GM21390 (cell line): ENCODE measurements at regions not wholly inside any gene's neighbourhood (a gene's known extent, or its start where the extent isn't known, plus 50 kb on each side); places are given as distances from the start of the nearest gene placed in this dataset.
A peak's percentile ranks its signal among the peaks of the same experiment; 100 is the strongest.
"Not testable (repeated sequence)": the region's sequence is repeated elsewhere in the genome, so short reads cannot be mapped to it uniquely, and the experiment has no call there.

Source experiments
- ATAC-seq: cut with Tn5 transposase; IDR thresholded peaks from one replicate; pipeline ENCODE4 v1.9.1; 2021; ENCODE audit not compliant: unreplicated experiment

DNA sequence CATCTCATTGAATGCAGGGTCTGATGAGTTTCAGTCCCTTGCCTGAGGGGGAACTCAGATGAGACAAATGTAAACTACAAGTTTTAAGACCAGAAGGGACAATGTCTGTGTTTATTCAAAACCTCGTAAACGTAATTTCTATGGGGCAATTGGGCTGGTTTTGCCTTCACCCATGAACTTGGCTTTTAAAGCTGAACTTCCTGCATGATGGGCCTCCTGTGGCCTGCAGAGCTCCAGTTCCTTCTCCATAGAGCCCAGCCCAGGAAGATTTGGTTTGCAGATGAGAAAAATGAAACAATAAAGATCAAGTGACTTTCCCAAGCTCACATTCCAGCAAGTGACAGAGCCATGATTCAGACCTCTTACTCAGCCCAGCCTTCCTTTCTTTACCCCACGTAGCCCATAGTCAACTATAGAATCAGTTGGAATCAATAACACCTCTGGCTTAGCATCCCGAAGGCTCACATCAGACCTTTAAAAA is 612.3 kb downstream of the UTRN start:
- no peak for ATAC-seq

DNA sequence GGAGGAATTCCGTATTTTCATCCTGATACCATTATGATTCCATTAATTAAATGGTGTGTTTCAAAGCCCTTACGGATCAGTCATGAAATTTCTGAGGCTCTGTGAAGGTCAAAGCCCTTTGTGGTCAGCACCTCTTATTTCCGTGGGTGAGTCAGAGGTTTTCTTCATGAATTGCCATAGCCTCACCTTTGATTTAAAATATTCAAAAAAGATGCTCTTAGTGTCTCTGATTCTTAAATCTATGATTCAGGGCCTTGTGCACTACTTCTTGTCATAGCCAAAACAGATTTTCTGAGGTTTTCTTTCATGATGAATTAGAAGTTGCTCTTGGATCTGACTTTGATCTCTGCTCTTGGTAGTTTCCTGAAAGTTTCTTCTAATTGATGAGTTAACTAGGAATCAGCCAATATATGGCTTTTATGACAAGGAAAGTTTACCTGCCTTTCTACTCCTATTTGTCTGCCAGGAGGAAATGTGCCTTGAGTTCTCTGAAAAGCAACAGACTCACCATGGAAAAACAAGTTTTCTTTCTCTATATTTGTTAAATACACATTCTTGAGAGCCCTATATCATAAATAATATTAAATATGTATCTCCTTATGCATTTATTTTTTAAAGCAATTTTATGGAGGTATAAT is 613.0 kb downstream of the UTRN start:
- no peak for ATAC-seq

DNA sequence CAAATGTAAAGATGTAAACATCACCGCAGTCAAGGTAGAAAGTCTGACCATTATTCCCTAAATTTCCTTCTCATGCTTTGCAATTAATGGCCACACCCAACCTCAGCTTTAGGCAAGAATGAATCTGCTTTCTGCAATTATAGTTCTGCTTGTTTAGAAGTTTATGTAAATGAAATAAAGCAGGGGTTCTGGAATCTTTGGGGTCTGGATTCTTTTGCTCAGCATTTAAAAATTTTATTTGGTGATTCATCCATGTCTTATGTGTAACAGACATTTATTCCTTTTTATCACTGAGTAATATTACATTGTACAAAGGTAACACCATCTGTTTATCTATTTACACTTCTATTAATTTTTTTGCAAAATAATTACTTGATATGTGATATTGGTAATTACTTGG is 613.6 kb downstream of the UTRN start:
- ATAC-seq, result no peak

DNA sequence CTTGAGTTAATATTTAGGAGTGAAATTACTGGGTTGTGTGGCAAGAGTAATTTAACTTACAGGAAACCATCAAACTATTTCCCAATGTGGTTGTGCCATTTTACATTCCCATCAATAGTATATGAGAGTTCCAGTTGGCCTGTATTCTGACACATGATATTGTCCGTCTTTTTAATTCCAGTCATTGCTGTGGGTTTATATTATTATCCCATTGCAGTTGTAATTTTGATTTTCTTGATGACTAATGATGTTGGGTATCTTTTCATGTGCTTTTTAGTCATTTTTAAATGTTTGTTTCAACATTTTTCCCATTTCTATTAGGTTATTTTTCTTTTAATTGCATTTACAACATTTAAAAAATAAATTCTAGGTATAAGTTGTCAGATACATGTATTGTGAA is 614.0 kb downstream of the UTRN start:
- no peak for ATAC-seq

DNA sequence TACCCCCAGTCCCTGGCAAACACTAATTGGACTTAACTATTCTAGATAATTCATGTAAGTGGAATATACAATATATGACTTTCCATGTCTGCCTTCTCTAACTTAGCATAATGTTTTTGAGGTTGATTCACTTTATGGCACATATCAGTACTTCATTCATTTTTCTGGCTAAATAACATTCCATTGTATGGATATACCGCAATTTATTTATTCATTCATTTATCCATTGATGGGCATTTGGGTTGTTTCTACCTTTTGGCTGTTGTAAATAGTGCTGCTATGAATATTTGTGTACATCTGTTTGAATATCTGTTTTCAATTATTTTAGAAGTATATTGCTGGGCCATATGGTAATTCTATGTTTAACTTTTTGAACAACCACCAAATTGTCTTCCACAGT is 616.3 kb downstream of the UTRN start:
- no peak for ATAC-seq

DNA sequence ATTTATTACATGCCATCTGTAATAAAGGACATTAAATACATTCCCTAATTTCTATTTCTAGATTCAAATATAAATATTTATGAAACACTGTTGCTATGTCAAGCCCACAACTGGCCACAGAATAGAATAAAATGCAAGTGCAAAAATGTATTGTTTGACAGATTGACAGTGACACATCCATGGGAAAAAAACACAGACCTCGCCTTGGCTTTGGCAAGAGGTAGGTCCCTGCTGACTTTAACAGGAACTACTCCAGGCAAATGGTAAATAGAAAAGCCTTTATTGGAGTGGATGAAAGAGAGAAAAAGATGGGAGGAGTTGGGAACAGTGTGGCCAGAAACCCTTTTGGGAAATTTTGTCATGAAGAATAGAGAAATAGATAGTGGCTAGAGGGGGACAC is 622.9 kb downstream of the UTRN start:
- ATAC-seq, result no peak

DNA sequence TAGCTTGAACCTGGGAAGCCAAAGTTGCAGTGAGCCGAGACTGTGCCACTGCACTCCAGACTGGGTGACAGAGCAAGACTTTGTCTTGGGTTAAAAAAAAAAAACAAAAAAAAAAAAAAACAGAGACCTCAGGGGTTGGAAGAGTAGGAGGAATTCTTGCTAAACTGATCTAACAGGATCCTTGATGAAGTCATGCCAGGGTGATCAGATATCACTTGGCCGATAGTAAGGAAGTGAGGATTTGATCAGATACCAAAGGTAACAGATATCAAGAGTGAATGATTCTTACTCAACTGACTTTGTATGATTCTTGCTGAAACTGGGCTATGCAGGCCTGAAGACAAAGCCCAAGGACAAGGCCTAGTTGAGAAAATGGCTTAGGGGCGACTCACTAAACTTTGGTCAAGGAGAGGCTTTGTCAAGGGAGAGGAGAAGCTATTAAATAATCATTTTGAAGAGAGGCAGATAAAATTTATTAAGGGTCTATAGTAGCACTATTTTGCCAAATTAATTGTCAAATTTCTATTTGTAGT is 624.7 kb downstream of the UTRN start:
- no peak for ATAC-seq

DNA sequence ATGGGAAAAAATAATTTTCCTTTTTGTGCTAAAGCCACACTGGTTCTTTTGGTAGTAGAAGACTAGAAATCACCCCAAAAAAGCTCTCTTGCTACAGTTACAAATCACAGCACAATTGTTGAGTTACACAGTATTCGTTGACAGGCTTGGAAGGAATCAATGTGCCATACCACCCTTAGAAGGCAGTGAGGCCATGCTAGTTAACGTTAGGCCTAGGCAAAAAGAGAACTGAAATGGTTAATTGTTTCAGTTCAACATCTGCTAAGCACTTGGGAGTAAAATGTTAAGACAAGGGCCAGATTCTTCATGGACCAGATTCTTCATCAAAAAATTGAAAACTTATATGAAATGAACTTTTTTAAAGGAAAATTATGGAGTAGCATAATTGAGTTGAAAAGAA is 626.2 kb downstream of the UTRN start:
- ATAC-seq, result no peak

DNA sequence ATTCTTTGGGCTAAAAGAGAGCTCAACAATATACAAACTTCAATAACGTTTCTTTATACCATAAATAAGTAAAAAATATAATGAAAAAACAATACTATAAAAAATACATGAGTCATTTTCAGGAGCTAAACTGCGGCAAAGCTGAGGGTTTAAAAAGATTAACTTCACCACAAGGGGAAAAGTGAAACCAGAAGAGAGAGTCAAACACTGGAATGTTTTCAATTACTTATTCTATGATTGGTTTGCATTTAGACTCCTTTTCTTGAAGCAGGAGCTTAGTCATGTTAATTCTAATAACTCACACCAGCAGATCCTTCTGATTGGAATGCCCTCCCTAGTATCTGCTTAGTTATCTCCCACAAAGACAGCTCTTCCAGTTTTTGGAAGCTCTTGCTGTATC is 627.3 kb downstream of the UTRN start:
- no peak for ATAC-seq

DNA sequence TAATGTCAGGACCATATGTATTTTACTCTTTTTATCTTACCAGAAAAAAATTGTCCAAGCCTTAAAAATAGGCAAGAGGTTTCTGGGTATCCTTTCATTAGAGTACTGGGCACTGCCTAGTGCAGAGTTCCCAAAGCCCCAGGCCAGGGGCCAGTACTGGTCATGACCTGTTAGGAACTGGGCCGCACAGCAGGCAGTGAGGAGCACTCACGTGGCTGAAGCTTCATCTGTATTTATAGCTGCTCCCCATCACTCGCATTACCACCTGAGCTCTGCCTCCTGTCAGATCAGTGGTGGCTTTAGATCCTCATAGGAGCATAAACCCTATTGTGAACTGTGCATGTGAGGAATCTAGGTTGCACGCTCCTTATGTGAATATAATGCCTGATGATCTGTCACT is 632.9 kb downstream of the UTRN start:
- ATAC-seq, result no peak

DNA sequence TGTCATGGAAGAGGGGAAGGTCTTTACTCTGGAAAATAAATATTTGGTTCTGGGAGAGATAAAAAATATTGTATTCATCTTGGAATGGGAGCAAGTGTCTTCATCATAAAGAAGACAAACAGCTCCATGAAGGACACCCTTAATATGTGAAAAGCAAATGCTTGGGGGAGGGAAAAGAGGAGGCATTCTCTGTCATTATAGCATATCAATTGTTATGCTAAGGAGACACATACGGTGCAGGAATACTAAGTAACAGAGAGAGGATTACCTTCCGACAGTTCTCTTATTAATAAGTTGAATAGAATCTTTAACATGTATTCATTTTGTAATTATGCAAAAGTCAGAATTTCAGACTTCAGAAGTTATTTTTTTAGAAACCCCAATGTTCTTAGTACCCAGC is 634.4 kb downstream of the UTRN start:
- ATAC-seq, result no peak

DNA sequence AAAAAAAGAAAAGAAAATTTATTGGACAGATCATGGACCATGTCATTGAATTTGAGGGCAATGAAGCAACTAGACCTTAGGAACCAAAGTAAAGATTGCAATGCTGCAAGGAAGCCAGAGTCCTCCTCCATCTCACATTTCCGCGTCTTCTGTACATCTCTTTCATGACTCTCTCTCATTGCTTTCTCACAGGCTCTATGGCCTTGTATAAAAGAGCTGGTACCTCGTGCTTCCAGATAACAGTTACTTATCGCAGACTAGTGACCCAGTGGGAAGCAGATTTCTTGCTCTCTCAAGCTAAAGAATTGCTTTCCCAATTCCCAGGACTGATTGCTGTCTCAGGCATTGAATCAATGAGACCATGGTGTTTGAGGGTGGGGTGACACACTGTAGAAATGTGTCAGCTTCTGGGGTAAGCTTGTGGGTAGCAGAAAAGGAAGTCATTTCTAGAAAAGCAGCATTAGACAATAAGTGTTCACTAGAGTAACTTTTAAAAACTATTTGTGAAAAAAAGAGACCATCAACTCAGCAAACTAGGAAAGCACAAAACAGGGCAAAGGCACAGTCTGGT is 635.3 kb downstream of the UTRN start:
- no peak for ATAC-seq

DNA sequence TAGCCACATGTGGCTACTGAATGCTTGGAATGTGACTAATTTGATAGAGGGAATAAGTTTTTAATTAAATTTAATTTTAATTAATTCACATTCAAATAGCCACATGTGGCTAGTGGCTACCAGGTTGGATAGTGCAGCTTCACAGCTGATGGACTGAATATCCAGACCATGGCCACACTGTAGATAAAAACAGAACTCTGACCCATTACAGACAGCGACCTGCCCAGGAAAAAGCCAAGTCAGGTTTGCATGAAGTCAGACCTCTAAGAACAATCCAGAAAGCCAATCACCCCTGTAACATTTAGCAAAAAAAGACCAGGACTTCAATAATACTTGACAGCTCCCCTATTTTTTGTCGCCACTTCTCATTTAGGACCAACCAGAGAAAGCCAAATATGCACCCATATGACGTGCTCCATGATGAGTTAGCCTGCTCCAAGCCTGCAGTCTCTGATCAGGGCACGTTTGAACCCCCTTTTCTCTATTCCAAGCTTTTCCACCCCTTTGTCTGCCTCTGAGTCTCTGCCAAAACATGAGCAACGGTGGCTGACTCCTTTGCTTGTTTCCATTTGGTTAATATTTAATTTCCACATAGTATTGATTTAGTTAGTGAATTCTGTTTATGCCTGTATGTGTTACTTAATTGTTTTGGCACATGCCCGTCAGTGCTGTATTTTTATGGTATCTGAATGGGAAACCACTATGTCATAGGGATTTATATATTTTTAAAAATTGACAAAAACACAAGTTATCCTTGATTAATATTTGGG is 636.3 kb downstream of the UTRN start:
- no peak for ATAC-seq

DNA sequence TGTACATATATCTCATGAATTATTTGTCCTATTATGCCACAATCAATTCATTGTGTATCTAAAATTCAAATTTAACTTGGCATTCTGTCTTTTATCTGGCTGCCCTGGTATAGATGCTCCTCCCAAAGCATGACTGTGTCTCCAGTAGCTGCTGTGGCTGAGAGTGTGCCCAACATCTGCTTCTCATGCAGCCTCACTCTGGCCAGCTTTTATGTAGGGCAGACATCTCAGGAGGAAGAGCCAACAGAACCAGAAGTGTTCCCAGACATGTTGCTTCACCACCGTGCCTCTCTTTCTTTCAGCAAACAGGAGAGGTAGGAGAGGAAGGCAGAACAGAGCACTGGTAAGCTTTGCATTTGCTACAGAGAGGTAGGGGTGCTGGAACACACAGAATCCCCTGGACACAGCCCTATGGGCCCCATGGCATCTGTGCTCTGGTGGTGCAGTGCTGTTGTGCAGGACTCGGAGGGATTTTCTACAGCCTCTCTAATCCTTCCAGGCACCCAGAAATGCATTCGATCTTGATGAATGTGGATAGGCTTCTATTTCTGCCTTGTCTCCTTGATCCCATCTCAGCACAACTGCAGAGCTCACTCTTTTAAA is 637.1 kb downstream of the UTRN start:
- no peak for ATAC-seq

DNA sequence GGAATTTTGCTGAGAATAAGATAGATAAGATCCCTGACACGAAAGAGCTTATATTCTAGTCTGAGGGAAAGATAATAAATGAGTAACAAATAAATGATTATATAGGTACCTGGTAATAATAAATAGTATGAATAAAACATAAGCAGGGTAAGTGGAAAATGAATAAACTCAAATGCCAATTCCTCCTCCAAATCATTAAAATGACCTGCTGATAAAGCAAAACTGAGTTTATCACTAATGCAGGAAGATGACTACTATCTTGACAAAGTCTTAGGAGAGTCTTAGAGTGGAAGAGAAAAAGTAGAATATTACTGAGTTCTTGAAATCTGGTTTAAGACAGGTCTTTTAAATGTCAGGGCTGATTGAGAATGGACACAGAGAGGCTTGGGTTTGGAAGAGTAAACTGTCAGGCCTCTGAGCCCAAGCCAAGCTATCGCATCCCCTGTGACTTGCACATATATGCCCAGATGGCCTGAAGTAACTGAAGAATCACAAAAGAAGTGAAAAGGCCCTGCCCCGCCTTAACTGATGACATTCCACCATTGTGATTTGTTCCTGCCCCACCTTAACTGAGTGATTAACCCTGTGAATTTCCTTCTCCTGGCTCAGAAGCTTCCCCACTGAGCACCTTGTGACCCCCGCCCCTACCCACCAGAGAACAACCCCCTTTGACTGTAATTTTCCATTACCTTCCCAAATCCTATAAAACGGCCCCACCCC is 637.8 kb downstream of the UTRN start:
- not testable (repeated sequence) for ATAC-seq

DNA sequence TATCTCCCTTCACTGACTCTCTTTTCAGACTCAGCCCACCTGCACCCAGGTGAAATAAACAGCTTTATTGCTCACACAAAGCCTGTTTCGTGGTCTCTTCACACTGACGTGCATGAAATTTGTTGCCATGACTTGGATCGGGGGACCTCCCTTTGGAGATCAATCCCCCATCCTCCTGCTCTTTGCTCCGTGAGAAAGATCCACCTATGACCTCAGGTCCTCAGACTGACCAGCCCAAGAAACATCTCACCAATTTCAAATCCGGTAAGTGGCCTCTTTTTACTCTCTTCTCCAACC is 638.3 kb downstream of the UTRN start:
- ATAC-seq, result not testable (repeated sequence)

DNA sequence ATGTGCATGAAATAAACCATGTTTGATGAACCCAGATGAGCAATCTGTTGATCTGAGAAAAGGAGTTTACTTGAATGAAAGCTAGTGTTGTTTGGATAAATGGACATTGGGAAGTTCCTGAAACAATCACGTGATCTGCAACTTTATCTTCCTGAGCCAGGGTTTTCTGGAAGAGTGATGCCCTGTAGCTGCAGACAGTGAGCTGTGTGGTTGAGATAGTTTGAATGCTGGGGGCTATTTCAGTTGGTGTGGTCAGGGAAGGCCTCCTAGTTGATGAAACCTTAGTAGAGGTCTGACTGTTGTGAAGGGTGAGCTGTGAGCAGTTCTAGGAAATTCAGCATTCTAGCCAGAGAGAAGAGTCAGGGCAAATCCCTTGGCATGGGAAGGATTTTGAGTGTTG is 643.7 kb downstream of the UTRN start:
- ATAC-seq, result no peak

DNA sequence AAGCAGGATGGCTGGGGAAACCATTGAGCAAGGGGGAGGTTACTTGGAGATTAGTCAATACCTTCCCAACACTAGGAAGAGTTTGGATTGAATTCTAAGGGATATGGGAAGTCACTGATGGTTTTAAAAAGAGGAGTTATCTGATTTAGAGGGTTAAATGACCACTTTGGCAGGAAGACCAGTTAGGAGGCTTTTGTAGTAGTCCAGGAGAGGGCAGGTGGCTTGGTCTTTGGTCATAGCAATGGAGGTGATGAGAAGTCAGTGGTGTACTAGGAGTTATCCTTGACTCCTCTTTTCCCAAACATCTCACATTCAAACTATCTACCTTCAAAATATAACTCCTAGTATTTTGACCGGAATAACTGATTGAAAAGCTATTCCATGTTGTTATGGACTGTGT is 644.1 kb downstream of the UTRN start:
- no peak for ATAC-seq

DNA sequence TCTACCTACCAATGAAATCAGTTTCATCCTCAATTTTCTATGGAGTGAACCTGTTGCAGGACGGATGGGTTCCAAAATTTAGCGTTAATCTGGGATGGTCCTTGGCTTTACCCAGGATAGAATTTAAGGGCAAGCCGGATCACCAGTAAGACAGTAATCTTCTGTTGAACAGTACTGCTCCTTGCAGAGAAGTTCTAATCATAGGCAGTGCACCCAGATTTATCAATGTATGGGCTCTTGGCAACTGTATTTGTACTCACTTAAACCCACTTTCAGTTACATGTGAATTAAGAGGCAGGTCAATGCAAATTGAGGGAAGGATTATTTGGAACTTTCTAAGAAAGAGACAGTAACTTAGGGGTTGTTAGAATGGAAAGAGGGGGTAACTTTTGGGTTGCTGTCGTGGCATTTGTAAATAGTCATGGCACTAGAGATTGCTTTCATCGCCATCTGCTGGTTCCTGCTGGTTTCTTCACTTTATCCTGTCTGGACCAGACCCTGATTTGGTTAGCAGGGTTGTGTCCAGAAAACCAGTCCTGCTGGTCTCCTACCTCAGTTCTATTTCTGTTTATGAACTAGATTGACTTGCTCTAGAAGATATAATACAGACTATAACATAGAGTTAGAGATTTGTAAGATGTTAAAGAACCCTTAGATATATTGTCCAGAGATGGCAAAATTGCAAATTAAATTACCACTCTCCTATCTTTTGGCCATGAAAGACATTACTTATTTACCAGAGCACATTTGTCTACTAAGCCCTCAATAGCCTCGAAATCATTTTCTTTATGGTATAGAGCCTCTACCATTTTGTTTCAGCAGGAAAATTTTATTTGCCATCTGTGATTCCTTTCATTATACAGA is 646.3 kb downstream of the UTRN start:
- ATAC-seq, result peak; percentile 77

DNA sequence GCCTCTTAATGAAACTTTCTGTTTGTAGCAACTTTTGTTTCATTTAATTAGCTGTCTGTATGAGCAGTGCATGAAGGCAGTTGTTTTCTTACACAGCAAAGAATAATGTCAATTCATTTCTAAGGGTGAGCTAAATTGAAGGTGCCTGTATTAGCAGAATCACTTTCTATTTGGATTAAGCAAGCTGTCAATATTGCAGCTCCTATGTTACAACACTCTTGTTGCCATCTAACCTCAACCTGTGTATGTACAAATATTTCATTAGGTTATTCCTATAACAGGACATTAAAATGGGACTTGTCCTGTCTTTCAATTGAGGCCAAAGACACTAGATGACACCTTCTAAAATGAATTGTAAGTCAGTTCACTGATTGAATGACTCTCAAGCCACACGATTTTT is 647.5 kb downstream of the UTRN start:
- no peak for ATAC-seq
